Activated CD4-positive, alpha-beta T cell treated with anti-CD3 and anti-CD28 coated beads, Interleukin-2, amount 50 U/mL, for 16 hours (primary cell): ENCODE measurements at regions not wholly inside any gene's neighbourhood (a gene's known extent, or its start where the extent isn't known, plus 50 kb on each side); places are given as distances from the start of the nearest gene placed in this dataset.

Experiments
- DNase-seq: peaks from one replicate; pipeline ENCODE4 v3.0.0-alpha.2; 2020

- no peak for DNase-seq
These were observed 543.7 kb upstream of the ADAMTS9 start for GRCh38 chr3:65231544-65231943.

- no peak for DNase-seq
These were observed 542.7 kb upstream of the ADAMTS9 start for GRCh38 chr3:65230261-65231139.

GRCh38 chr3:65226287-65226686 lies 538.5 kb upstream of the ADAMTS9 start:
- no peak for DNase-seq

- DNase-seq: no peak
These were observed 522.4 kb upstream of the ADAMTS9 start for GRCh38 chr3:65210026-65210814.

- DNase-seq: no peak
These were observed 514.6 kb upstream of the ADAMTS9 start for GRCh38 chr3:65202395-65202794.

- DNase-seq: no peak
These were observed 514.1 kb upstream of the ADAMTS9 start for GRCh38 chr3:65201926-65202325.

- no peak for DNase-seq
These were observed 512.6 kb upstream of the ADAMTS9 start for GRCh38 chr3:65200310-65200970.

- no peak for DNase-seq
These were observed 508.9 kb upstream of the ADAMTS9 start for GRCh38 chr3:65196663-65197062.

GRCh38 chr3:65195211-65196006 lies 507.6 kb upstream of the ADAMTS9 start:
- DNase-seq: no peak

- DNase-seq: no peak
These were observed 506.9 kb upstream of the ADAMTS9 start for GRCh38 chr3:65194744-65195143.

- no peak for DNase-seq
These were observed 506.4 kb upstream of the ADAMTS9 start for GRCh38 chr3:65194047-65194714.

- DNase-seq: no peak
These were observed 505.7 kb upstream of the ADAMTS9 start for GRCh38 chr3:65193531-65193930.

- no peak for DNase-seq
These were observed 502.3 kb upstream of the ADAMTS9 start for GRCh38 chr3:65190111-65190510.

GRCh38 chr3:65186268-65186667 lies 498.5 kb upstream of the ADAMTS9 start:
- no peak for DNase-seq

GRCh38 chr3:65182682-65183081 lies 494.9 kb upstream of the ADAMTS9 start:
- DNase-seq: no peak

- DNase-seq: no peak
These were observed 494.3 kb upstream of the ADAMTS9 start for GRCh38 chr3:65182085-65182484.

GRCh38 chr3:65181391-65181871 lies 493.6 kb upstream of the ADAMTS9 start:
- no peak for DNase-seq

GRCh38 chr3:65178703-65179102 lies 490.9 kb upstream of the ADAMTS9 start:
- no peak for DNase-seq

GRCh38 chr3:65177960-65178376 lies 490.2 kb upstream of the ADAMTS9 start:
- no peak for DNase-seq

GRCh38 chr3:65174713-65175112 lies 486.9 kb upstream of the ADAMTS9 start:
- DNase-seq: no peak

- DNase-seq: no peak
These were observed 486.0 kb upstream of the ADAMTS9 start for GRCh38 chr3:65173841-65174240.

GRCh38 chr3:65172209-65172608 lies 484.4 kb upstream of the ADAMTS9 start:
- DNase-seq: no peak
